ENCODE measurements at regions not wholly inside any gene's neighbourhood (a gene's known extent, or its start where the extent isn't known, plus 50 kb on each side); places are given as distances from the start of the nearest gene placed in this dataset.

DNA sequence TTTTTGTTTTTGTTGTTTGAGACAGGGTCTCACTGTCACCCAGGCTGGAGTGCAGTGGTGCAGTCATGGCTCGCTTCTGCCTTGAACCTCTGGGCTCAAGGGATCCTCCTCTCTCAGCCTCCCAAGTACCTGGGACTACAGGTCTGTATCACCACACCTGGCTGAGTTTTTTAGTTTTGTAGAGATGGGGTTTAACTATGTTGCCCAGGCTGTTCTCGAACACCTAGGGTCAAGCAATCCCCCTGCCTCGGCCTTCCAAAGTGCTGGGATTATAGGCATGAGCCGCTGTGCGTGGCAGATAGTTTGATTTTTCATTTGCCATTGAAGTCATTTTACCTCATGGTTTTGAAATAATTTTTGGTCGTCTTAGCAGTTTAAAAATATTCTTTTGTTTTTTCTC is 94.3 kb upstream of the EIF5 start:
- Histone ChIP-seq H3K9me1 (replicated peaks; ENCODE audit: control insufficient read depth, extremely low read depth, insufficient read depth, low read length) (no peaks in the 10 kb centered on the region), H4K20me1 (replicated peaks; ENCODE audit: control insufficient read depth, extremely low read depth, insufficient read depth, low read length) (no peaks in the 10 kb centered on the region), H3K27me3 (ENCODE audit: control insufficient read depth in 2 of 2, insufficient read depth in 2 of 2, low read length in 2 of 2) (peaks cover 0 to 9% of the 10 kb centered on the region in 2 experiments), H3K36me3 (ENCODE audit: control insufficient read depth in 2 of 2, extremely low read depth in 1 of 2, insufficient read depth in 2 of 2, low read length in 2 of 2) (no peaks in the 10 kb centered on the region), H3K4me1 (ENCODE audit: control insufficient read depth, extremely low read depth, insufficient read depth, low read length) (peaks cover 12% of the 10 kb centered on the region), H2AFZ (ENCODE audit: low read depth, low read length) (no peak overlapping the region), H3K9me3 (replicated peaks; ENCODE audit: control insufficient read depth, insufficient read depth, low read length) (no peaks in the 10 kb centered on the region), H3K79me2 (ENCODE audit: control insufficient read depth, insufficient read depth, low read length) (no peaks in the 10 kb centered on the region), H3K27ac (ENCODE audit: insufficient read depth, low read depth, low read length) (no peak overlapping the region), H3K9ac (replicated peaks; ENCODE audit: extremely low read depth, insufficient read depth, low read length) (no peak overlapping the region), H3K4me3 (replicated peaks in 1 of 3; ENCODE audit: insufficient read depth in 1 of 3, low read depth in 1 of 3, low read length in 3 of 3) (no peak overlapping the region), H3K4me2 (ENCODE audit: insufficient read depth, low read length) (no peak overlapping the region)
- dilution Hi-C loops (cut with MboI; ENCODE audit: extremely low pct_ligation_motif_present, low sequenced_read_pairs): no loop called here
- no TSS peak for BruUV-seq (replicated peaks)
- no peak for DNase-seq (ENCODE audit: low read depth, low spot score)
- CTCF ChIA-PET: no interaction called here
- intact Hi-C loops (cut with micrococcal nuclease): no loop called here
- POLR2A ChIA-PET: no interaction called here
- TF ChIP-seq EZH2 (IDR thresholded peaks at IDR 0.05; ENCODE audit: borderline replicate concordance, low read depth, low read length, severe bottlenecking): no peak
- no peak for TF ChIP-seq JUN (IDR thresholded peaks at IDR 0.05; ENCODE audit: borderline replicate concordance, insufficient read depth, insufficient read length, low read depth)
- no peak for TF ChIP-seq MYC (IDR thresholded peaks at IDR 0.05; ENCODE audit: low read depth, low read length)
- TF ChIP-seq, protein P1, sequence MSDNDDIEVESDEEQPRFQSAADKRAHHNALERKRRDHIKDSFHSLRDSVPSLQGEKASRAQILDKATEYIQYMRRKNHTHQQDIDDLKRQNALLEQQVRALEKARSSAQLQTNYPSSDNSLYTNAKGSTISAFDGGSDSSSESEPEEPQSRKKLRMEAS (IDR thresholded peaks at IDR 0.05; ENCODE audit: insufficient read depth, insufficient read length): no peak
- no peak for TF ChIP-seq POLR2AphosphoS5 (IDR thresholded peaks at IDR 0.05; ENCODE audit: insufficient read depth, low read depth, low read length)
- TF ChIP-seq, protein P2, sequence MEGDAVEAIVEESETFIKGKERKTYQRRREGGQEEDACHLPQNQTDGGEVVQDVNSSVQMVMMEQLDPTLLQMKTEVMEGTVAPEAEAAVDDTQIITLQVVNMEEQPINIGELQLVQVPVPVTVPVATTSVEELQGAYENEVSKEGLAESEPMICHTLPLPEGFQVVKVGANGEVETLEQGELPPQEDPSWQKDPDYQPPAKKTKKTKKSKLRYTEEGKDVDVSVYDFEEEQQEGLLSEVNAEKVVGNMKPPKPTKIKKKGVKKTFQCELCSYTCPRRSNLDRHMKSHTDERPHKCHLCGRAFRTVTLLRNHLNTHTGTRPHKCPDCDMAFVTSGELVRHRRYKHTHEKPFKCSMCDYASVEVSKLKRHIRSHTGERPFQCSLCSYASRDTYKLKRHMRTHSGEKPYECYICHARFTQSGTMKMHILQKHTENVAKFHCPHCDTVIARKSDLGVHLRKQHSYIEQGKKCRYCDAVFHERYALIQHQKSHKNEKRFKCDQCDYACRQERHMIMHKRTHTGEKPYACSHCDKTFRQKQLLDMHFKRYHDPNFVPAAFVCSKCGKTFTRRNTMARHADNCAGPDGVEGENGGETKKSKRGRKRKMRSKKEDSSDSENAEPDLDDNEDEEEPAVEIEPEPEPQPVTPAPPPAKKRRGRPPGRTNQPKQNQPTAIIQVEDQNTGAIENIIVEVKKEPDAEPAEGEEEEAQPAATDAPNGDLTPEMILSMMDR (IDR thresholded peaks at IDR 0.05; ENCODE audit: extremely low read depth in 1 of 2, insufficient read depth in 1 of 2, low read depth in 1 of 2, low read length in 2 of 2): no peak
- TF ChIP-seq GATA2 (IDR thresholded peaks at IDR 0.05; ENCODE audit: insufficient read depth, insufficient read length, low read depth, low read length): no peak
- TF ChIP-seq FOS (IDR thresholded peaks at IDR 0.05; ENCODE audit: borderline replicate concordance, insufficient read depth, low read length): no peak
- no peak for TF ChIP-seq POLR2A (IDR thresholded peaks at IDR 0.05; ENCODE audit: low read depth, low read length)
- no peak for FAIRE-seq

Data from endothelial cell of umbilical vein (primary cell).